ENCODE measurements at regions not wholly inside any gene's neighbourhood (a gene's known extent, or its start where the extent isn't known, plus 50 kb on each side); places are given as distances from the start of the nearest gene placed in this dataset.

DNA sequence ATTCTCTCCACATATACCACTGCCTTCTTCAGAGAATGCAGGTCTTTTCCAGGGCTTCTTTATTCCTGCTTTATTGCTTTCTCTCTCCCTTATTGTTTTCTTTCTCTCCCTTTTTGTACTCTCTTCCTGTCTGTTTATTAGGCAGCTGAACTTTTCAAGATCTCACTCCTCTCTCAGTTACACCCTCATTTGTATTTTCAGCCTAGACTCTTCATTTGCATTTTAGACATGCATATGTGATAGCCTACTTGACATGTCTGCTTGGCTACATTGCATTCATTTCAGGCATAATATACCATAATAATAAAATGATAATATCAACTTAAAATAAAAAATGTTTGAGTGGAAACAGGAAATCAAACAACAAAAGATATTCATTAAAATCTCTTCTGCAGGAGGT, 377.9 kb upstream of the TNC start:
- TF ChIP-seq, protein P1, sequence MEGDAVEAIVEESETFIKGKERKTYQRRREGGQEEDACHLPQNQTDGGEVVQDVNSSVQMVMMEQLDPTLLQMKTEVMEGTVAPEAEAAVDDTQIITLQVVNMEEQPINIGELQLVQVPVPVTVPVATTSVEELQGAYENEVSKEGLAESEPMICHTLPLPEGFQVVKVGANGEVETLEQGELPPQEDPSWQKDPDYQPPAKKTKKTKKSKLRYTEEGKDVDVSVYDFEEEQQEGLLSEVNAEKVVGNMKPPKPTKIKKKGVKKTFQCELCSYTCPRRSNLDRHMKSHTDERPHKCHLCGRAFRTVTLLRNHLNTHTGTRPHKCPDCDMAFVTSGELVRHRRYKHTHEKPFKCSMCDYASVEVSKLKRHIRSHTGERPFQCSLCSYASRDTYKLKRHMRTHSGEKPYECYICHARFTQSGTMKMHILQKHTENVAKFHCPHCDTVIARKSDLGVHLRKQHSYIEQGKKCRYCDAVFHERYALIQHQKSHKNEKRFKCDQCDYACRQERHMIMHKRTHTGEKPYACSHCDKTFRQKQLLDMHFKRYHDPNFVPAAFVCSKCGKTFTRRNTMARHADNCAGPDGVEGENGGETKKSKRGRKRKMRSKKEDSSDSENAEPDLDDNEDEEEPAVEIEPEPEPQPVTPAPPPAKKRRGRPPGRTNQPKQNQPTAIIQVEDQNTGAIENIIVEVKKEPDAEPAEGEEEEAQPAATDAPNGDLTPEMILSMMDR (IDR thresholded peaks at IDR 0.05) = no peak
- TF ChIP-seq ZFX (IDR thresholded peaks at IDR 0.05; ENCODE audit: borderline replicate concordance) = no peak

Measured in 22Rv1 (cell line).